ENCODE measurements at regions not wholly inside any gene's neighbourhood (a gene's known extent, or its start where the extent isn't known, plus 50 kb on each side); places are given as distances from the start of the nearest gene placed in this dataset.

DNA sequence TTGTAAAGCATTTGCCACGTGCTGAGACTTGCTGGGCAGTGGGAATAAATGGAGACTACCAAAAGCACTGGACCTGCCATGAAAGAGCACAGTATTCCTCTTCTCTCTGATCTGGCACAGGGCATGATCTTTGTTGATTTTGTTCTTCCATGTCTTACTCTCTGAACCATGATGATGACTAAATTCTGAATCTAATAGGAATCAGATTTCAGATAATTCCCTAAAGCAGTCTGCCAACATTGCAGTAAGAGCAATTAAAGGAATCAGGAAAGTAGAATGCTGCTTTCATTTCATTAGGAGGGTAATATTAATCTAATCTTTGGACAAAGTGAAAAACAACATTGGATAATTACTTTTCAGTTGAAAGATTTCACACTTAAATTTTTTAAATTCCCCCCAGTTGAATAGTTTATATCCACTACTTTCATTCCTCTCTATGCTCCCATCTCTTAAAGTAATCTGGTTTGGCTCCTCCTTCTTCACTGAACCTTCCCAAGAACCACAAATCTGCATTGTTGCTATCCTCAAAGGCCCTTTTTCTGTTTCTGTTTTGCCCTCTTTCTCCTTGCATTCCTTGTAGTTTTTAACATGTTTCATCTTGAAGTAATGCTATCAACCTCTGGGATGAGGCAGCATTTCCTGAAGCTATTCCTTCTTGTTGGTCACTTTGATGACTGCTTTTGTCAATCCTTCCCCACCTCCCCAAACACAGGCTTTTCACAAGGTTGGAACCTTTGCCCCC, 243.2 kb upstream of the TENT5A start:
- Histone ChIP-seq H3K4me3 (no peak overlapping the region), H3K4me1 (no peaks in the 10 kb centered on the region), H3K9me3 (no peaks in the 10 kb centered on the region), H3K36me3 (no peaks in the 10 kb centered on the region), H3K27ac (no peak overlapping the region), H3K27me3 (no peaks in the 10 kb centered on the region)
- DNase-seq, result no peak
- intact Hi-C loops (cut with DNase I; ENCODE audit: low total_unique reads), result no loop called here
- no peak for TF ChIP-seq POLR2A (IDR thresholded peaks at IDR 0.05)
- TF ChIP-seq, protein P1, sequence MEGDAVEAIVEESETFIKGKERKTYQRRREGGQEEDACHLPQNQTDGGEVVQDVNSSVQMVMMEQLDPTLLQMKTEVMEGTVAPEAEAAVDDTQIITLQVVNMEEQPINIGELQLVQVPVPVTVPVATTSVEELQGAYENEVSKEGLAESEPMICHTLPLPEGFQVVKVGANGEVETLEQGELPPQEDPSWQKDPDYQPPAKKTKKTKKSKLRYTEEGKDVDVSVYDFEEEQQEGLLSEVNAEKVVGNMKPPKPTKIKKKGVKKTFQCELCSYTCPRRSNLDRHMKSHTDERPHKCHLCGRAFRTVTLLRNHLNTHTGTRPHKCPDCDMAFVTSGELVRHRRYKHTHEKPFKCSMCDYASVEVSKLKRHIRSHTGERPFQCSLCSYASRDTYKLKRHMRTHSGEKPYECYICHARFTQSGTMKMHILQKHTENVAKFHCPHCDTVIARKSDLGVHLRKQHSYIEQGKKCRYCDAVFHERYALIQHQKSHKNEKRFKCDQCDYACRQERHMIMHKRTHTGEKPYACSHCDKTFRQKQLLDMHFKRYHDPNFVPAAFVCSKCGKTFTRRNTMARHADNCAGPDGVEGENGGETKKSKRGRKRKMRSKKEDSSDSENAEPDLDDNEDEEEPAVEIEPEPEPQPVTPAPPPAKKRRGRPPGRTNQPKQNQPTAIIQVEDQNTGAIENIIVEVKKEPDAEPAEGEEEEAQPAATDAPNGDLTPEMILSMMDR (IDR thresholded peaks at IDR 0.05), result no peak

DNA sequence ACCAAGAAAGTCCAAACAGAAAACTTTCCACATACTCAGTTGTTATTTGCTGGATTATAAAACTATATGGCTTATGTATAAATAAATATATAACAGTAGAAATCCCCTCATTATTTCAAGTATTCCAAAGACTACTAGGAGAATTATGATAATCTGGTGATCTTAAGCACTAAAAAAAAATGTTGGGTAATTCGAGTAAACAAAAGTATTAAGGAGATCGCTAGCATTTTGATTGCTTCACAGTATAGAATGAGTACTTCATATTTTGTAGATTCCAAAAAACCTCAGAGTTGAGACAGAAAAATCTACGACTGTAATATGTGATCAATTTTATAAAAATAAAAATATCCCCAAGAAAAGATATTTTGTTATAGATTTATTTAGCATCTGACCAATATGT, 236.4 kb upstream of the TENT5A start:
- Histone ChIP-seq H3K4me1 (no peaks in the 10 kb centered on the region), H3K4me3 (no peak overlapping the region), H3K27me3 (no peaks in the 10 kb centered on the region), H3K9me3 (no peaks in the 10 kb centered on the region), H3K27ac (no peak overlapping the region), H3K36me3 (no peaks in the 10 kb centered on the region)
- intact Hi-C loops (cut with DNase I; ENCODE audit: low total_unique reads), result no loop called here
- DNase-seq, result no peak
- no peak for TF ChIP-seq POLR2A (IDR thresholded peaks at IDR 0.05)
- TF ChIP-seq, protein P1 (IDR thresholded peaks at IDR 0.05), result no peak

DNA sequence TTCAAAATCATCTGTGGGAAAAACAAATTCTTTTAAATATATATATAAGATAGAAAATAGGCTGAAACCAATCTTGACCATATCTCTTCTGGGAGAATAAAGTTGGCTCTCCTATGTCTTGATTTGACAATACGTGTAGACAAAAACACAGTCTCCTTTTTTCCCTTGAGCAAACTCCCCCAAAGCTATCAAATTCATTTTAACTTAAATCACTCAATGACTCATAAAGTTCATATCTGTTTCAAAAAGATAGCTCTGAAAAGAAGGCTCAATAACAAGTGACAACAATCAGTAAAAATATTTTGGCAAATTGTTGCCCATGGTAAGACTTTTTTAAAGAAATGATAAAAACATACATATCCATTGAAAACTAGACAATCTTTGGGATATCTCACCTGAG, 236.0 kb upstream of the TENT5A start:
- TF ChIP-seq POLR2A (IDR thresholded peaks at IDR 0.05), result no peak
- TF ChIP-seq, protein P1 (IDR thresholded peaks at IDR 0.05), result no peak
- Histone ChIP-seq H3K4me3 (no peak overlapping the region), H3K27me3 (no peaks in the 10 kb centered on the region), H3K9me3 (no peaks in the 10 kb centered on the region), H3K36me3 (no peaks in the 10 kb centered on the region), H3K27ac (no peak overlapping the region), H3K4me1 (no peaks in the 10 kb centered on the region)
- no peak for DNase-seq
- intact Hi-C loops (cut with DNase I; ENCODE audit: low total_unique reads), result no loop called here

DNA sequence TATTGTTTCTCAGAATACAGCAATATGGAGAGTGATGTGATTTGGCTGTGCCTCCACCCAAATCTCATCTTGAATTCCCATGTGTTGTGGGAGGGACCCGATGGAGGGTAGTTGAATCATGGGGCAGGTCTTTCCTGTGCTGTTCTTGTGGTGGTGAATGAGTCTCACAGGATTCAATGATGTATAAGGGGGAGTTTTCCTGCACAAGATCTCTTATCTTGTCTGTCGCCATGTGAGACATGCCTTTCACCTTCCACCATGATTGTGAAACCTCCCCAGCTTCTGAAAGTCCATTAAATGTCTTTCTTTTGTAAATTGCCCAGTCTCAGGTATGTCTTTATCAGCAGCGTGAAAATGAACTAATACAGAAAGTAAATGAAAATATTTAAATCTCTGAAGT, 234.8 kb upstream of the TENT5A start:
- DNase-seq, result no peak
- Histone ChIP-seq H3K9me3 (no peaks in the 10 kb centered on the region), H3K36me3 (no peaks in the 10 kb centered on the region), H3K4me1 (no peaks in the 10 kb centered on the region), H3K27ac (no peak overlapping the region), H3K27me3 (no peaks in the 10 kb centered on the region), H3K4me3 (no peak overlapping the region)
- TF ChIP-seq, protein P1 (IDR thresholded peaks at IDR 0.05), result no peak
- TF ChIP-seq POLR2A (IDR thresholded peaks at IDR 0.05), result no peak
- intact Hi-C loops (cut with DNase I; ENCODE audit: low total_unique reads), result no loop called here

DNA sequence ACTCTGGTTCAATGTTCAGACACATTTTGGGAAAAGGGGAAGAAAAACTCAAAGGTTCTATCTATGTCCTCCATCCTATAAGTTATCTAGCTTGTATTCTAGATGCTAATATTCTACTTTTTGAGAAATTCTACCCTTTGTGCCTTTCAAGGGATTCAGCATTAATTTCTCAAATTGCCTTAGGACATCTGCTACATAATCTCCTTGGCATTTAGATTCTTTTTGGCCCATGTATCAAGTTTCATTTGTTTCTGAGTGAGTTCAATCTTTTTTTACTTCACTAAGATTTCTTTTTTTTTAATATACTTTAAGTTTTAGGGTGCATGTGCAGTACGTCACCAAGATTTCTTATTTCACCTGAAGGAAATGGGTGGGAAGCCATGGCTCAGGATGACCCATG, 232.7 kb upstream of the TENT5A start:
- Histone ChIP-seq H3K4me1 (no peaks in the 10 kb centered on the region), H3K27me3 (no peaks in the 10 kb centered on the region), H3K36me3 (no peaks in the 10 kb centered on the region), H3K9me3 (no peaks in the 10 kb centered on the region), H3K27ac (no peak overlapping the region), H3K4me3 (no peak overlapping the region)
- intact Hi-C loops (cut with DNase I; ENCODE audit: low total_unique reads), result no loop called here
- DNase-seq, result no peak
- TF ChIP-seq, protein P1 (IDR thresholded peaks at IDR 0.05), result no peak
- no peak for TF ChIP-seq POLR2A (IDR thresholded peaks at IDR 0.05)
